Myocyte (in vitro differentiated cells): ENCODE measurements at regions not wholly inside any gene's neighbourhood (a gene's known extent, or its start where the extent isn't known, plus 50 kb on each side); places are given as distances from the start of the nearest gene placed in this dataset.
A peak's percentile ranks its signal among the peaks of the same experiment; 100 is the strongest.

Source experiments
- DNase-seq: peaks from one replicate; pipeline ENCODE4 v3.0.0-alpha.2; 2012; ENCODE audit warnings: low read depth

DNA sequence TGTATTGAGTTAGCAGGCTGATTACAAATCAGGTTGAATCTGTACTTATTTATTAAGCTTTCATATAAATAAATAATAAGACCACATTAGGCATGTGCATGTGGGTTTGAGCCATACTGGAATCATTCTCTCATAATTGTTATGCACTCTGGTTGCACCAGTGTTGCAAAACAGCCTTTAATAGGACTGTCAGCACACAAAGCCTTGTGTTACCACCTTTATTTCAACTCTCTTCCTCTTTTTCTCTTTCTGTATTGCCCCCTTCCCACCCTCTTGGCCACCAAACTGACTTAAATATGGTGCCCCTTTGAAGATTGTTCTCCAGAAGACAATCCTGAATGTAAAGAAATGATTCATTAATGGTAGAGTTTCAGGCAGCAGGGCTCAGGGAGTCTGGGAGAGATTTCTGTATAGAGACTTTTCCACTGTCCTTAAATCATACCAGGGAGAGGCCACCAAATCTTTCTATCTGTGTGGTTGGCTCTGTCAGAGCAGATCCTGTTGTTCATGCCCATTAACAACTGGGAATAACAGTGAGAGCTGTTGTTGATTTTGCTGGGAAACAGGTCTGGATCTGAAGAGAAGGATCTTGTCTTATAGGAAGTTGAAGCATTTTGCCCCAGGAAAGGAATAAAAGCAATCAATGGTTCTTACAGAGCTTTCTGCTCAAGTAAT, 131.6 kb upstream of the SOX4 start:
- no peak for DNase-seq

DNA sequence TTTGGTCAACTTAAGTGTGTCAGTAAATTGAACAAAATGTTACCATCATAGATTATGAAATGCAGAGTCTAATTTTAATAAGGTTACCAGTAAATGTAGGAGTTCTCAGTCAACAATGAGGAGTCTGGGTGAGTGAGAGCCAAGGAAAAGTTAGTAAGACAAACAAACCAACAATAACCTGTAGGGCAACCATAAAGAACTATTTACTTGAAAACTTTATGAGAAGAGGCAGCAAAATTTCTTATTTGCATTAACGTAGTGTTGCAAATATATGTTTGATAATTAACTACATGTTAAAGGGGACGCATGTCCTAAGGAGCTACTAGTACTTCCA, 131.1 kb upstream of the SOX4 start:
- no peak for DNase-seq

DNA sequence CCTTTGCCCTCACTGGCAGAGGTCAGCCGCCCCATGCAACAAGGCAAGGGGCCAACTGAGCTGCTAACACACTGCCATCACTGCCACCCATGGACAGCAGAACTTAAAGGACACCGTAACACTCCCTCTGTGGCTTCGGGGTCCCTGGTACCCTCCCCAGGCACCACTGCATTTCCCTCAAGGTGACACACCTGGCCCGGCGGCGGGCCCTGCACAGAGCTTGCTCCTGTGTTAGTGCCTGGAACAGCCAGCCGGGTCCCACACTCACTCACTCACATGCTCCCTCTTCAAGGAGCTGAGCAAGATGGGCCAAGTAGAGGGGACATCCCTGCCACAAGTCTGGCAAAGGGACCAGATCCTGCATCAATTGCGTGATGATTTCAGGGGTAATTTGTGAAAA, 126.5 kb upstream of the SOX4 start:
- DNase-seq, result no peak

DNA sequence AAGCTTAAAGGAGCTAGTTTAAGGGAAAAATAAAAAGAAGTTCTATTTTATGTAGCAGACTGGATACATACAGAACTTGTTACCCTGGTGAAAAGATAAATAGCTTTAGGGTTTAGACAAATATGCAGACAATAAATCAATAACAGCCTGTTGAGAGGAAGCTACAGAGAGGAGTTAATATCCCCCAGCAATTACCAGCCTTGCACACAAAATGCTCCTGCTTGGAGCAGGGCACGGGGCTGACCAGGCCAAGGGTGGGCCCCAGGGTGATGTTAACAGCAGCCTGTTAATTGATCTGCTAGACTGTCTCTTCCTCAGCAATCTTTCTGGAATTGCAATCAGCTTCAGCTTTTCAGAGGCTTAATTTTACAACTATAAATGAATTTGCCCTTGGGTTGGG, 125.1 kb upstream of the SOX4 start:
- DNase-seq, result no peak

DNA sequence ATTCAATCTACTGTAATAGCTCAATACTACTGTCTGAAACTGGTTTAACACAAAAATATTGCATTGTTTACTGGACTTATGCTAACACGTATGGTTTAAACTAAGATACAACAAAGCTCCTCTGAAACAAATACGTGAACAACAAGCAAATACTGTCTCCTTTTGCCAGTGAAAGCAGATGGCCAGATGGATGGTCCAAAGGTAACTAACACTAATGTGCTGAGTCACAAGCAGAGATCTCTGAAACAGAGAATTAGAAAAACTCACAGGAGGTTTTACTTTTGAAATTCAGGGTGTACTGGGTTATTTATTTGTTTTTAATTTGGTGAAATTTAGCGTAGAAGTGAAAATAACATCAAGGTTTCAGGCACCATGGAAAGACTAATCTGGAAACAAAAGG, 124.3 kb upstream of the SOX4 start:
- no peak for DNase-seq

DNA sequence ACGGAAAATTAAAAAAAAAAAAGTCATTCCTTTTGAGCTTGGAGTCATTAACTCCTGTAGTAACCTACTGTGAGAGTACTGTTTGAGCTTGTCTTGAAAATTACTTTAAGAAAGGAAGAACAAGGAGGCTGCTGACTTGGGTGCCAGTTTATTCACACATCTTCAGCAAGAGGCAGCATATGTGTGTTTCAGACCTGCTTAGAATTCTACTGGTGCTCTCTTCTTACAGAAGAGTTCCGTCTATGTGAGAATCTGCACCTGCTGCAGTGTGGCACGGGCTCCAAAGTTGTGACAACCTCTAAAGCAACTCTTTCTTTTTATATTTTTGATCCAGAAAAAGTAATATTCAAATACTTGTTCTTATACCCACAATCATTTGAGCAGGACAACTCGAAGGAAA, 117.4 kb upstream of the SOX4 start:
- no peak for DNase-seq

DNA sequence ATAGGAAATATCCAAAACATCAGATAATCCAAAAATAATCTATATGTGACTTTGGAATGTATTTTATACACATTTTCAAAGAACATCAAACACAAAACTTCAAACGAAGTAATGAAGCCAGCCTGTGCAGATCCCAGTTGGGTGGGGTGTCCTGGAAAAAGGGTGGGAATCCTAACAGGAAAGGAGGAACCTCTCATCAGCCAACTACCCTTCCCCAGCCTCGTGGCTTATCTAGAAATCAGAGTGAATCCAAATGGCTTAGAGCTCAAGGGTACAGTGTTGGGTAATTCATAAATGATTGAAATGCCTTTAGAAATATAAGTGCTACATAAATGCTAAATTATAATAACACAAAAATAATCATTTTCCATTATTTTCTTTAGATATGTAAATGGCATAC, 115.1 kb upstream of the SOX4 start:
- DNase-seq, result no peak

DNA sequence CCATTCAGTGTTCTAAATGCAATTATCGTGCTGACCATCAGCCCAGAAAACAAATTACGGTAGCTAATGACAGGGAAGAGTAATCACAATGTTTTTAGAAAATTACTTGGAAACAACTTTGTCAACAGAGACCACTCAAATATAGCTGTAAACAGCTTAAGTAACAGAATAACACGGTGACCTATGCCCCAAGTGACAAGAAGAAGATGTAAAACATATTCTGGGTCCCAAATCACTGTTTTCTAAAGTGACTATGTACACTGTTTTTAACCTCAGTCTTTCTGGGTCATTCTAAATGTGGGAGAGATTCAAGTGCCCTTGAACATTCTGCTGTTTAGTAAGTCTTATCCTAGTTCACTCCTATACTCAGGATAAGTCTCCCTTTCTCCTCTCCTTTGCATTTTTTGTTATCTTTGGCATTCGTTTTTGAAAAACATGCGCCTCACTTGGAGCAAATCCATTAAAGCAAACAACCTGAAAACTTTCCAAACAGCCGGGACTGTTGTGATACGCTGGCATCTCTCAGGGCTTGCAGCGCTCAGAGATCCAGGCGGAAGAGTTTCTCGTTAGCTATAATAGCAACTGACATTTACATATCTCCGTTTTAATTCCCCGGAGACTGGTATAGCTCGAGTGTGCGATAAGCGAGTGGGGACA, 114.5 kb upstream of the SOX4 start:
- DNase-seq, result peak; percentile 27

DNA sequence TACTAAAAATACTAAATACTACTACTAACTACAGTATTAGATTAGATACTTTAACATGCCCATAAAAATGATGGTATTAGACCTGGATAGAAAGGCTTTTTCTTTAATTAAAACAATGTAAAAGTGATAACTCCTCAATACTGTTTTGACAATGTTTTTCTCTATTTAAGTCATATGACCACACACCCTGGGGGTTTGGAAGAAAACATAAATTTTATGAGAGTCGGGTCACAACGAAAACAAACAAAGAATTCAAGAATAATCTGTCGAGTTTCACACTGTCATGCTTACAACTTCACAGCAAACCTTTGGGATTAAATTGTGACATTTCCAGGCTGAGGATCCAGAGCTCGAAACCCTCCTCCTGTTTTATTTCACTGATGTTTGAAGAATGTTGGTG, 107.4 kb upstream of the SOX4 start:
- DNase-seq, result no peak

DNA sequence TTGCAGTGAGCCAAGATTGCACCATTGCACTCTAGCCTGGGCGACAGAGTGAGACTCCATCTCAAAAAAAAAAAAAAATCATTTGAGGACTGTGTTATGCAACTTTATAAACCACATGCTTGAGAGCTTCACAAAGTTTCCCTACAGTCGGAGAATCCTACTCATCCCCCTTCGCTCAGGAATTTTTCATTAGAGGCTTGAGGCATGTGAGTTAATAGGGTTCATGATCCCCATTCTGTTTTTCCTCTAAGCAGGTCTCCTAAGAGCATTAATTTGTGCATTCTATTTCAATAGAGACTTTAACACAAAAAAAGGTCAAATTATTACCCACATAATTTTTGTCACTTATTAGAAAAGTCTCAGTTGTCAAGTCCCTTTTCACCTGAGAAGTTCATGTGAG, 103.7 kb upstream of the SOX4 start:
- DNase-seq, result no peak

DNA sequence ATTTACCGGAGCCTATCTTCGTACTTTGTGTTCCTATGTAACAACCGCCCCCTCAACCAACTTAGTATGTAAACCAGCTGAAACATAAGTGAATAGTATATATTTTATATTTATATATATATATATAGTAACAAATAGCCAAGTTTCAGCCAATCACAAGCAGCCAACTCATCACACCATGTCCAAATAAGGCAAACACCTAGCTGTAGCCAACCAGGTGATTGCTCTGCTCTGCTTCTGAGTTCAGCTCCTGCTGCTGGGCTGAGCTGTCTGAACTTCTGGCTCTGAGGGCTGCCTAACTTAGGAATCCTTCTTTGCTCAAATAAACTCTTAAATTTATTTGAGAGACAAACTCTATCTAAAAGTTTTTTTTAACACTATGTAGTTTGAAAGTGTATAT, 101.6 kb upstream of the SOX4 start:
- DNase-seq, result no peak

DNA sequence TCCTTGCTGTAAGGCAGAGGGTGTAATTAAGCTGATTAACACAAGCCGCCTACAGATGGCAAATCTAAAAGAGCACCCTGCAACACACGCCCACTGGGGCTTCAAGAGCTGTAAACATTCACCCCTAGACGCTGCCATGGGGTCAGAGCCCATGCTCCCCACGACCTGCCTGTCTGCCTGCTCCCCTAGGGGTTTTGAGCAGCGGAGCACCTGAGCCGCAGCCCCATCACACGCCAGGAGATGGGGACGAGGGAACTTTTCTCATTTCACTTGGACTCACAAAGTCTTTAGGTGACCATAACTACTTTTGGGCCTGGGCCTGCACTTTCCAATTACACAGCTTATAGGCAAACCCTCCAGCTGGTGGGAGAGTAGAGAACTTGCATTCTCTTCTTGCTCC, 99.0 kb upstream of the SOX4 start:
- no peak for DNase-seq

DNA sequence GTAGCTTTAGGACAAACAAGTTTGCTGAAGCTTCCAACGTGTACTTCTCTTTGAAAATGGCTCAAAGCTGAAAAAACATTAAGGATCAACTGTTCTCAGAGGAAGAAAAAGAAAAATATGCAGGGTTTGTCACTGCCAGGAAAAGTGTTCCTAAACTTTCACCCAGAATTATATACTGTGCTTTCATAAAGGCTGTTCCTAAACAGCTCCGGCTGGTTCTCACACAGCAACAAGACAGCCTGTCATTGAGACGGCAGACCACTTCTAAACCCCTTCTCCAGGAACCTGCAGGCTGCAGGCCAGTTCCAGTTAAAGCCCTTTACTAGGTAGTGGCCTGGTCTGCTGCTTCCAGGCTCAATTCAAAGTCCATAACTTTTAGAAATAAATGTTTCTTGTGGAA, 97.4 kb upstream of the SOX4 start:
- no peak for DNase-seq

DNA sequence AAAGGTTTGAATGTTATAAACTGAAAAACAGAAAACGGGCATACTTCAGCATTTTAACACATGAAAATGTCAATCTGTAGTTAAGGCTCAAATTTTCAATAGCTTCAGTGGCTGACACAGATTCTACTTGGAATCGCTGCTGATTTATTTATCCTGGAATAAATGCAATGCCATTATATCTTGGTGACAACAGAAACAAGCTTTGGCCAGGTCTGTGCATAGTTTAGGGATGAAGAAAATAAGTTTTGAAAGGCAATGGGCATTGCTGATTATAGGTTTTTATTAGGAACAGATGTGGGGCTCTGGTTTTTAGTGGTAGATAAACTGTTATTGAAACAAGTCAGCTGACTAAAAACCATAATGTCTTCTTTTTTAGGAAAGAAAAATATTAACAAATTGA, 96.8 kb upstream of the SOX4 start:
- DNase-seq, result no peak

DNA sequence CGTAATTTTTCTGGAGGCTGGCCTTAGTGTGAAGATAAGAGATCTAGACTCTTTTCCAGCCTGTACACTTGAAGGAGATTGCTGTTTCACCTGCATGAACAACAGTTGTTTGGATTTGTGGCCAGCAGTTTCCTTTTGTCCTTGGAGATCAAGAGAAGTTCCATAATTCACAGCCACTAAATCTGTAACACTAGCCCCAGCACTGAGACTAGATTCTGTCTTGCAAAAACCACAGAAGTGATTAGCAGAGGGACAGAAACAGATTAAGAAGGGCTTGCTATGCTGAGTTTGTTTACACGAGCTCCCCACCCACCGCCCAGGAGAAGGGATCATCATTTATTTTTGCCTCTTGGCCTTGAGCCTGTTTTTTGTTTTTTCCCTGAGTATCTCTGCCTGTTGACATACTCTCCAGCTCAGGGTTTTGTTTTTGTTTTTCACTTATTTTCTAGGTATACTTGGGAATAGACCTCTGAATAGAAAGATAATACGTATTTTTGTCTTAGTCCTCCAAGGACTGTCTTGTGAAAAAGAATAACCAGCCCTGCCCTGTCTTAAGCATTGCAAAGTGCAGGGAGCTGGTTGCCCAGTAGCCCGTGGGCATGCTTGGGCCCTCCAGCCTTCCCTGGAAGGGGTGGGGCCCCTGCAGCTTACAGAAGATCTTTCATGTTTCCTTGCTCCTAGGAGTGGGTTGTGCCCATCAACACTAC, 93.1 kb upstream of the SOX4 start:
- peak; percentile 70 for DNase-seq

DNA sequence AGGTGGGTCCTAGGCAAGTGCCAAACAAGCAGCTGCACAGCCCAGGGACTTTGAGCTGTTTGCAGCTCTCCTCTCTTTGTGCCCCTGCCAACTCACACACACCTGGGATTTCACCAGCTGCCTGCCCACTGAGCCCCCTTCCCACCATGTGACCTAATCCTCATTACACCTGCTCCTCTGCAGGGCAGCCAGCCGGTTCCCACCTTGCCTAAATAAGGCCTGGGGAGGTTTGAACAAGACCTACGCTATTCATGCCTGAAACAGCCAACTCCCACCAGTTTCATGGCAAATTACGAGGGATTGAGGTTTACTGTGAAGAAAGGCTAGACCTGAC, 92.6 kb upstream of the SOX4 start:
- peak; percentile 22 for DNase-seq

DNA sequence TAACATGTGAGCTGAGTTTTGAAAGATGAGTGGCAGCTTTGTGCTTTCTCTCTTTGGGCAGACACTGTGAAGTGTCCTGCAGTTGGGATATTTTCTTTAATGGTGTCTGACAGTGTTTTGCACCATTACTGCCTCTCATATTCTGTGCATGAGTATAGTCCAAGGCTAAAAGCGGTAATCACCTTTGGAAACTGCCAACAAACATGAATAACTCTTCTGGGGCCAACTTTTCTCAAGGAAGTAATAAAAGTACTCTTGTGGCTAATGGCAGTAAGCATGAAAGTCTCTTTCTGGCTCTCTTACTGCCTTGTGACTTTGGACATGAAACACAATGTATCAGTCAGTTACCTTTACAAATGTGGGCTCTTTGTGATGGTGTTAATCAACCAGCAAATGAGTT, 91.7 kb upstream of the SOX4 start:
- no peak for DNase-seq

DNA sequence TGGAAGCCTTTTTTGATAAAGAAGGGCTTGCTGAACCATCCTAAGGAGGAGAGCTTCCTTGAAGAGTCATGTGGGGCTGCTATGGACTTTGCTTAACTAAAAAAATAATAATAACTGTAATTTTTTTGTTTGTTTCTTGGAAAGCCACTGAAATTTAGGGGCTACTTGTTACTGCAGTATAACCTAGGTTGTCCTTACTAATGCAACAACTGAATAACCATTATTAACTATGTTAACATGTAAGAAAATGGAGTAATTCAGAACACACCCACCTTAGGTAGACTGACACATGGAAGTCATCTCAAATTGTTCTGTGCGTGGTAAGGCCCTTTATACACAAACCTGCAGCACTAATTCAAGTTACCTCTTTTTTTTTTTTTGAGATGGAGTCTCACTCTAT, 90.9 kb upstream of the SOX4 start:
- DNase-seq, result no peak

DNA sequence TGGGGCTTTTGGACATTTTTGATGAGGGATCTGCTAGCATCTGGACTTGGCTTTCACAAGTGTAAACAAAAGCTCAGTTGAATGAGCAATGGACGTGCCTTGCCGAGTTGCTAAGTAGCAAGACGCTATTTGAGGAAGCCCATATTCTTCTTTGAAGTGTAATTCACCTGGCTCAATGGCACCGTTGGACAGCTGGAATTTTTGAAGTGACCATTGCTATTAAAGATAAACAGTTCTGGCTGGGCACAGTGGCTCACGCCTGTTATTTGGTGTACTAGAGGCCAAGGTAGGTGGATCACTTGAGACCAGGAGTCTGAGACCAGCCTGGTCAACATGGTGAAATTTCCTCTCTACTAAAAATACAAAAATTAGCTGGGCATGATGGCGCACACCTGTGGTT, 88.8 kb upstream of the SOX4 start:
- no peak for DNase-seq

DNA sequence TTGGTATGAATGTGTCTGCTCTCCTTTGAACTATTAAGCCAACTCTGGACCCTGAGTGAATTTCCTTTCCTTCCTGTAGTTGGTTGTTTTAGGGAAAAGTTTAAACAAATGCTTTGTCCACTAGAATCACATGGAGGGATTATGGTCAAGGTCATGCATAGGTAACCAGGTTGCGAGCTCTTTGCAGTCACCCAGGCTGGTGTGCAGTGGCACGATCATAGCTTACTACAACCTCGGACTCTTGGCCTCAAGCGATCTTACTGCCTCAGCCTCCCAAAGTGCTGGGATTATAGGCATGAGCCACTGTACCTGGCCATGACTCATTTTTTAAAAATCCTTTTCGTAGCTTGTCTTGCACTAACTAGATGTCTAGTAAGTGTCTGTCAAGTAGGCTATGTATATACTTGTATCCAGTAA, 88.0 kb upstream of the SOX4 start:
- no peak for DNase-seq

DNA sequence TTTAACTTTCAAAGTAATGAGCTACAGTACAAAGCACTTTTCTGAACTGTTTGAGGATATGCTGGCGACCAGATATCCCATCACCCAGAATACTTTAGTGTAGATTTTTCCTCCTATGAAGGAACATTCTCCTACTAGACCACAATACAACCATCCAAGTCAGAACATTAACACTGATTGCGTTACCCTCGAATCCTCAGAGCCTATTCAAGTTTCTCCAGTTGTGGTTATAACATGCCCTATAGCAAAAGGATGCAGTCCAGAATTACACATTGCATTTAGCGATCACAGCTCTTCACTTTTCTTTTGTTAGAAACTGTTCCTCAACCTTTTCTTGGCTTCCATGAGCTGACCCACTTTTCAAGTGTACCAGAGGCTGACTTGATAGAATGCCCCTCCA, 87.4 kb upstream of the SOX4 start:
- DNase-seq, result no peak

DNA sequence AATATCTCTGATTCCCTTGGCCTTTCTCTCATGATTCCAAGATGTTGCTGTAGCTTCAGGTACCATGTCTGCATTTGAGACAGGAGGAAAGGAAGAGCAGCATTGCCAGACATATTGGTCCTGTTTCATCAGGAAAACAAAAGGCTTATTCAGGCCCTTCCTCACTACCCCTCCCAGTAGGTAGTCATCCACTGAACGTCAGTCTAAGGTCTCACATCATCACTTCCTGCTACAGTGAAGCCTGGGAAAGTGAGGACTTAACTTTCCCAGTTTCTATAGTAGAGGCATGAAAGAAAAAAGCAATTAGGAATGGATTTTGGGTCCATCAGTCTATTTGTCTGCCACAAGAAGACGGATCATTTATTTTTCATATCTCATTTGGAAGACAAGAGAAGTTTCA, 85.7 kb upstream of the SOX4 start:
- DNase-seq, result no peak

DNA sequence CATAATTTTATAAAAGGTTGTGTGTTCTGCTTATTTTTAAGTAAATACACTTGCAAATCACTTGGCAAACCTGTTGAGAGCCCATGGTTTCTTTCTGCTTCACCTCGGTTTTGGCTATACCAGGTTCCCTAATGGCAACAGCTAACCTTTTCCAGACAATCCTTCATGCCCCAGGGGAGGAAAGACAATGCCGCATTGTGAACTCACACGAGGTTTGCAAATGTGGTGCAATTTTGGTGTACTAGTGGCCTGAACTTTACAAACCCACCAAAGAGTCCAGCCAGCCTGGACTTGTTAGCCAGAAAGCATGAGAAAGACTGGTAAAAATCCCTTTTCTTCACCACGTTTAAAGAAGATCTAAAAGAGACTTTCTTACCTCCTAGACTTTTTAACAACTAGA, 84.8 kb upstream of the SOX4 start:
- DNase-seq, result no peak
